Tibial nerve (tissue), 3 donors: ENCODE measurements at regions not wholly inside any gene's neighbourhood (a gene's known extent, or its start where the extent isn't known, plus 50 kb on each side); places are given as distances from the start of the nearest gene placed in this dataset.

ENCODE experiments used
- POLR2A ChIP-seq, 2 donors: fragments of 450-650 bp; IDR thresholded peaks; one replicate each; pipeline ENCODE4 v1.6.1; 2017; ENCODE audit warnings: antibody characterized with exemption in 2 of 2, mild to moderate bottlenecking in 2 of 2, moderate library complexity in 2 of 2
- TF ChIP-seq, protein P1 (sequence below), 5 experiments: fragments of 200-600 bp in 3 of 5; fragments of 450-650 bp in 2 of 5; sonication (generic) in 3 of 5; IDR thresholded peaks; one replicate each; pipeline ENCODE4 v1.5.1; 2016 to 2019; ENCODE audit warnings: antibody characterized with exemption in 5 of 5, mild to moderate bottlenecking in 3 of 5, moderate library complexity in 2 of 5

- TF ChIP-seq, protein P1, sequence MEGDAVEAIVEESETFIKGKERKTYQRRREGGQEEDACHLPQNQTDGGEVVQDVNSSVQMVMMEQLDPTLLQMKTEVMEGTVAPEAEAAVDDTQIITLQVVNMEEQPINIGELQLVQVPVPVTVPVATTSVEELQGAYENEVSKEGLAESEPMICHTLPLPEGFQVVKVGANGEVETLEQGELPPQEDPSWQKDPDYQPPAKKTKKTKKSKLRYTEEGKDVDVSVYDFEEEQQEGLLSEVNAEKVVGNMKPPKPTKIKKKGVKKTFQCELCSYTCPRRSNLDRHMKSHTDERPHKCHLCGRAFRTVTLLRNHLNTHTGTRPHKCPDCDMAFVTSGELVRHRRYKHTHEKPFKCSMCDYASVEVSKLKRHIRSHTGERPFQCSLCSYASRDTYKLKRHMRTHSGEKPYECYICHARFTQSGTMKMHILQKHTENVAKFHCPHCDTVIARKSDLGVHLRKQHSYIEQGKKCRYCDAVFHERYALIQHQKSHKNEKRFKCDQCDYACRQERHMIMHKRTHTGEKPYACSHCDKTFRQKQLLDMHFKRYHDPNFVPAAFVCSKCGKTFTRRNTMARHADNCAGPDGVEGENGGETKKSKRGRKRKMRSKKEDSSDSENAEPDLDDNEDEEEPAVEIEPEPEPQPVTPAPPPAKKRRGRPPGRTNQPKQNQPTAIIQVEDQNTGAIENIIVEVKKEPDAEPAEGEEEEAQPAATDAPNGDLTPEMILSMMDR (IDR thresholded peaks at IDR 0.05): no peak
- TF ChIP-seq POLR2A (IDR thresholded peaks at IDR 0.05): no peak
These were observed 1431.3 kb downstream of the ZPLD1 start for GRCh38 chr3:103866113-103866512.
